Epithelial cell of prostate (primary cell): ENCODE measurements at regions not wholly inside any gene's neighbourhood (a gene's known extent, or its start where the extent isn't known, plus 50 kb on each side); places are given as distances from the start of the nearest gene placed in this dataset.
"Not testable (repeated sequence)": the region's sequence is repeated elsewhere in the genome, so short reads cannot be mapped to it uniquely, and the experiment has no call there.

Experiments used
- DNase-seq: peaks from one replicate; pipeline ENCODE4 v3.0.0-alpha.2; 2011; ENCODE audit warnings: low read depth, low spot score
- H3K27ac ChIP-seq: fragments of 450-650 bp; 2 replicates; pipeline ENCODE4 v1.5.1; 2017; ENCODE audit warnings: mild to moderate bottlenecking

GRCh38 chr3:44108481-44108880, 133.2 kb upstream of the TOPAZ1 start:
- no peak overlapping the region for H3K27ac ChIP-seq
- DNase-seq = no peak

- H3K27ac ChIP-seq = no peak overlapping the region
- DNase-seq = no peak
Measured at GRCh38 chr3:44109771-44110361, 131.8 kb upstream of the TOPAZ1 start.

DNA sequence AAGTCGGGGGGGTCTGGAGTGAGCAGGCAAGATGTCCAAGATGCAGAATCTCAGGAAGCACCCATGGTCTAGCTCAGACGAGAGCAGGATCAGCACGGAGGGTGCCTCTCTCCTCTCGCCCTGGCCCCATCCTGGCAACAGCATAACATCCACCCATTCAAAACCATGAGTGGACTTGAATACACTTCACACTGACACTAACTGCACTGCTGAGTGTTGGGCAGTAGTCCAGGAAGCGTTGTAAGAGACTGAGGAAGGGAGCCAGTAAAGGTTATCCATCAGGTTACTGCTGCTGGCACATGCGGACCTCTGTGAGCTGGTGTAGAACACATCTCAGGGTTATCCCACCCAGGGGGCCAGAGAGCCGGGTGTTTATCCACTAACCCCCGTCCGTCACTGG, 131.0 kb upstream of the TOPAZ1 start:
- H3K27ac ChIP-seq = no peak overlapping the region
- no peak for DNase-seq

- DNase-seq = no peak
- H3K27ac ChIP-seq = no peak overlapping the region
Measured at GRCh38 chr3:44111482-44111881, 130.2 kb upstream of the TOPAZ1 start.

DNA sequence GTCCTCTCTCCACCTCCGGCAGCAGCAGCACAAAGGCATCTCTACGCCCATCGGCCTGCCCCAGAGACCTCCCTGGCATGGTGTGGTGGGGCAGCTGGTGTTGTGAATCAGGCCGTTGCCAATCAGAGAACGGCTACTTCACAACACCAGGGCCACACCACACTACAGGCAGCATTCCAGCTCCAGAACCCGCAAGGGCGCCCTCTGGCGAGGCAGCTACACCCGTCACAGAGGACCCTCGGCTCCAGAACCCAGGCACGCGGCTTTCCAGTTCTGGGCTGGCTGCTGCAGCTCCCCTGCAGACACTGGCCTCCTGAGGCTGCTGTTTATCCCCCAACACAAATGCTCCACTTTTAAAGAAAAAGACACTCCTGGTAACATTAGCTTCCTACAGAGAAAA, 127.5 kb upstream of the TOPAZ1 start:
- DNase-seq = no peak
- H3K27ac ChIP-seq = no peak overlapping the region

- DNase-seq = no peak
Measured at GRCh38 chr3:44117239-44117638, 124.4 kb upstream of the TOPAZ1 start.

DNA sequence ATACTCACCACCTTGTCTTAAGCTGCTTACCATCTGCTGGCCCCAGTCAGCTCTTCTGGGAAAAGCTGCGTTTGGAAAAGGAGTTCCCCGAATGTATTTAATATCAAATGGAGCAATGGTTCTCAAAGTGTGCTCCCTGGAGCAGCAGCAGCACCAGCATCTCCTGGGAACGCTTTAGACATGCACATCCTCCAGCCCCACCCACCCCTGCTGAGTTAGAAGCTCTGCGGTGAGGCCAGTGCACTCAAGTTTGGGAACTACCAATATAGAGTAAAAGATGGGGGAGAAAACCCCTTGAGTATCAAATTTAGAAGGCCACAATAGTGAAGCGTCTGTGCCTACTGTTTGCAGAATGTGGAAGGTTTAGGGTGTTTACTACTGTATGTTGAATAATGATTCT, 124.0 kb upstream of the TOPAZ1 start:
- DNase-seq = no peak

More at GRCh38 chr3:44117239-44117638, 124.4 kb upstream of the TOPAZ1 start:
- no peak overlapping the region for H3K27ac ChIP-seq

GRCh38 chr3:44120721-44121582, 120.7 kb upstream of the TOPAZ1 start:
- H3K27ac ChIP-seq = no peak overlapping the region
- no peak for DNase-seq

More for the DNA sequence above, 124.0 kb upstream of the TOPAZ1 start:
- no peak overlapping the region for H3K27ac ChIP-seq

DNA sequence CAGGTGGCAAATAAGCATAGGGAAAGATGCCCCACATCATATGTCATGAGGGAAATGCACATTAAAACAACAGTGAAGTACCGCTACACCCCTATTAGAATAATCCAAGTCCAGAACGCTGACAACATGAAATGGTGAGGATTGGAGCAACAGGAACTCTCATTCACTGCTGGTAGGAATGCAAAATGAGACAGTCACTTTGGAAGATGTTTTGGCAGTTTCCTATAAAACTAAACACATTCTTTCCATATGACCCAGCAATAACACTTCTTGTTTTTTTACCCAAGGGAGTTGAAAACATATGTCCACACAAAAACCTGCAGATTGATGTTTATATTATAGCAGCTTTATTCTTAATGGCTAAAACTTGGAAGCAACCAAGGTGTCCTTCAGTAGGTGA, 116.4 kb upstream of the TOPAZ1 start:
- DNase-seq = no peak
- no peak overlapping the region for H3K27ac ChIP-seq

GRCh38 chr3:44125882-44126281, 115.8 kb upstream of the TOPAZ1 start:
- no peak for DNase-seq
- H3K27ac ChIP-seq = no peak overlapping the region

DNA sequence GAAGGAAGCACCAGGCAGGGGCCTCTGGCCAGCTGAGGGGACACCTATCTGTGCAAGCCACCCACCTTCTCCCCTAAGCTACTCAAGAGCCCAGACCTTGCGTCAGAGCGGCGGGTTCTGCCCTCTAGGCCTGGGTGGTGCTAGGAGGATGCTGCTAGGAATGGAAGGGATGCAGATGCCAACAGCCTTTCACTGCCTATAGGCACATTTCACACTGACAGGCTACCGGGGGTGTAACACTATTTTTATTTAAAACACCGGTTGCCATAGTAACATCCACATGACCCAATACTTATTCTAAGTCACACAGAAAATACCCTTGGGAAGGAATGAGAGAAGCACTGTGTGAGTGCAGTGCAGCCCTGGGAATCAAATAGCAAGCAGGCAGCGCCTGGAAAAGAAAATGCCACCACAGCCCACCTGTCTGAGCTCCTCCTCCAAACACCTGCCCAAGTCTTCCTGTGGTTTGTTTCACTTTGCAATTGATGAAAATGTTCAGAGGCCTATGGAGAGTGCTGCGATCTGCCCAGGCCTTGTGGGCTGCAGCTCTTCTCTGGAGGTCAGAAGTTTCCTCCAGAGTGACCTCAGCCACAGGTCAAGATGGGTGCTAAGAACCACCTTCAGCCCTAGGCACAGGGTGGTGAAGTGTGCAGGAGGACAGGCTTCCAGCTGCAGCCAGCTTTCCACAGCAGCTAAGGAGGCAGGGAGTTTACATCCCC, 113.5 kb upstream of the TOPAZ1 start:
- H3K27ac ChIP-seq = no peak overlapping the region
- DNase-seq = no peak

- no peak for DNase-seq
Measured at GRCh38 chr3:44130249-44130648, 111.4 kb upstream of the TOPAZ1 start.

GRCh38 chr3:44132061-44132460, 109.6 kb upstream of the TOPAZ1 start:
- DNase-seq = no peak
- no peak overlapping the region for H3K27ac ChIP-seq

More at GRCh38 chr3:44130249-44130648, 111.4 kb upstream of the TOPAZ1 start:
- no peak overlapping the region for H3K27ac ChIP-seq

DNA sequence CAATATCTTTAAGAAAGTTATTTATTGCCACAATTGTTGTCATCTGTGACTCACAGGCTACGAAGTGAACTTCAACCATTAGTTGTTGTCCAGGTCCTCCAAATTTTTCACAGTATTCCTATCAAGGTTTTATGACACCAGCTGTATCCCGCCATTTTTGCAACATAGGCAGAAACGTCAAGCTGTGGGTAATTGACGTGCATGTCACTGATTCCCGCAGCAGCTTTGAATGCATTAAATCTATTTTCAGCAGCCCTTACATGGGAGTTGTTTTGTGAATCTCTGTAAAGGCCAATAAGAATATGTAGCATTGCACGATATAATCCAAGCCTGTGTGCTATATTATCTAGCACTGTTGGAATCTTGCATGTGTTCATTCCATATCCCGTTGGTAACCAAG, 109.1 kb upstream of the TOPAZ1 start:
- no peak overlapping the region for H3K27ac ChIP-seq
- no peak for DNase-seq

DNA sequence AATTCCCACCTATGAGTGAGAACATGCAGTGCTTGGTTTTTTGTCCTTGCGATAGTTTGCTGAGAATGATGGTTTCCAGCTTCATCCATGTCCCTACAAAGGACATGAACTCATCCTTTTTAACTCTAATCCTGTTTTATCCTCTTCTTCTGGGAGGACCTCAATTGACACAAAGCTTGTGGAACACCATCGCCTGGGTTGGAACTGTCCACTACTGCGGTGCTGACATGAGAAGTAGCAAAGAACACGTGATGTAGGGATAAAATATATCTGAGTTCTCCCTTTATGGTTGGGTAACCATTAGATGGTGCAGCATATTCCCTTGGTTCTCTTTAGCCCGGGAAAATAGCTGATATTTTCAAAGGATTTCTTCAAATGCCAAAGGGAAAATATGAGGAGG, 105.3 kb upstream of the TOPAZ1 start:
- H3K27ac ChIP-seq = no peak overlapping the region
- DNase-seq = no peak

GRCh38 chr3:44146073-44146472, 95.6 kb upstream of the TOPAZ1 start:
- no peak for DNase-seq
- no peak overlapping the region for H3K27ac ChIP-seq

DNA sequence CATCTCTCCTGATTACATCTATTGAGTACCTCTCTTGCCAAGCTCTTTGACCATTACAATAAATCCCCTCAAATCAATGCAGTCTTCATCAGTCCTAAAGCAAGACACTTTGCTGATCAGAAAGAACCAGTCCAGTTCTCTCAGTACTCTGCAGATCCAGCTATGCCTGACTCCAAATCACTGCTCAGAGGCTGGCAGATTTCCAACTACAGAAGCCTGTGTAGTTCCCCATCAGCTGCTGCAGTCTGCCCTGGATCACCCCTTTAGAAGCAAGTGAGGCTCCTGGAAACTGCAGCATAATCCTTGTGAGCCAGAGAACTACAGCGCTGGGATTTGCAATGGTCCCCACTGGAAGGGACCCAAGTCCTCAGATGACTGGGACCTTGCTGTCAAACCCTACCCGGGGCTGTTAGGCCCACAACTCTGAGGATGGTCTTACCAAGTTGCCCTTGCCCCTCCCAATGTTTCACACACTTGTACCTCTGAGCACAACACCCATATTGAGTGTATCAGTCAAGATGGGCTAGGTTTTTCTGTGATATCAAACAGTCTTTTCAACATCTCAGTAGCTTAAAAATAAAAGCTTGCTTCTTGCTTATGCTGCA, 81.9 kb upstream of the TOPAZ1 start:
- no peak for DNase-seq
- no peak overlapping the region for H3K27ac ChIP-seq

GRCh38 chr3:44160818-44161217, 80.9 kb upstream of the TOPAZ1 start:
- H3K27ac ChIP-seq = no peak overlapping the region
- no peak for DNase-seq

DNA sequence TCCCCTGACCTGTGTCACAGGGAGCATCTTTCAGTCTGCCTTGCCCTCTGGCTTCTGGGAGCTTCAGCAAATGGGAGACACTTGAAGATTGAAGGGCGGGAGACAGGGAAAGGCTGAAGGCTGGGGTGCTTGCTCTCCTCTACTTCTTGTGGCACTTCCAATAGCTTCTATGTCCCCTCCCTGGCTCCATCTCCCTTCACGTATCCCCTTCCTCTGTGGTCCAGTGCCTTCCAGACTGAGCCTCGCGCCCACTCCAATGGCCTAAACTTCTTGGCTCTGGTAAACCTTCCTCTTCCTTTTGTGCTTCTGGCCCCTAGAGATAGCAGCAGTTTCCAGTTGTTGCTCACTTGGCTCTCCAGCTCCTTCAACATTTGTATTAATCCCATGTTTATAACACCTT, 69.8 kb upstream of the TOPAZ1 start:
- H3K27ac ChIP-seq = no peak overlapping the region
- DNase-seq = no peak

DNA sequence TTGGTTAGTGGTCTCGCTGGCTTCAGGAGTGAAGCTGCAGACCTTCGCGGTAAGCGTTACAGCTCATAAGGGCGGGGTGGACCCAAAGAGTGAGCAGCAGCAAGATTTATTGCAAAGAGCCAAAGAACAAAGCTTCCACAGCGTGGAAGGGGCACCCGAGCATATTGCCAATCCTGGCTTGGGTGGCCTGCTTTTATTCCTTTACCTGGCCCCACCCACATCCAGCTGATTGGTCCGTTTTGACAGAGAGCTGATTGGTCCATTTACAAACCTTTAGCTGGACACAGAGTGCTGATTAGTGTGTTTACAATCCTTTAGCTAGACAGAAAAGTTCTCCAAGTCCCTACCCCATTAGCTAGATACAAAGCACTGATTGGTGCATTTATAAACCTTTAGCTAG, 69.0 kb upstream of the TOPAZ1 start:
- H3K27ac ChIP-seq, DNase-seq: not testable (repeated sequence)

DNA sequence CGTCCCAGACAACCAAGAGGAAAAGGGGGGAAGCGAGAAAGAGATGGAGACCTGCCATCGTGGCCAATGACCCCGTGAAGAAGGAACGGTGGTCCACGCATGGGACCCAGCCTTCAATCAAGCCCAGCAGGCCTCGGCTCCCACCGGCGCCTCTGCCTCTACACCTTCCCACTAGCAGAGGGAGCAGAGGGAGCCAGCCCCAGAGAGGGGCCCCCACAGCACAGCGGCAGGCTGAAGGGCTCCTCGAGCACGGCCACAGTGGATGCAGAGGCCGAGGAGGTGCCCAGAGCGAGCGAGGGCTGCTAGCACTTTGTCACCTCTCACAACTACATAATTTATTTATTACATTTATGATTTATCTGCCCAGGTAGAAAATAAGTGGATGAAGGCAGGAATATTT, 68.4 kb upstream of the TOPAZ1 start:
- no peak overlapping the region for H3K27ac ChIP-seq
- DNase-seq = no peak
